ENCODE measurements at regions not wholly inside any gene's neighbourhood (a gene's known extent, or its start where the extent isn't known, plus 50 kb on each side); places are given as distances from the start of the nearest gene placed in this dataset.

GRCh38 chr12:61646639-61647038 lies 613.6 kb upstream of the USP15 start:
- TF ChIP-seq CTCF (conservative IDR thresholded peaks at IDR 0.05) (no peak), ZFX (IDR thresholded peaks at IDR 0.05) (no peak)
